Dedifferentiated amniotic fluid mesenchymal stem cell (primary cell): ENCODE measurements at regions not wholly inside any gene's neighbourhood (a gene's known extent, or its start where the extent isn't known, plus 50 kb on each side); places are given as distances from the start of the nearest gene placed in this dataset.
A peak's percentile ranks its signal among the peaks of the same experiment; 100 is the strongest.

Experiments
- DNase-seq: peaks from one replicate; pipeline ENCODE4 v3.0.0-alpha.2; 2016; ENCODE audit errors: extremely low spot score

- peak; percentile 68 for DNase-seq
Observed at GRCh38 chr15:39301589-39301999, 279.3 kb upstream of the THBS1 start.

- no peak for DNase-seq
Observed at GRCh38 chr15:39302936-39303335, 277.9 kb upstream of the THBS1 start.

GRCh38 chr15:39304201-39304841 is 276.6 kb upstream of the THBS1 start:
- peak; percentile 85 for DNase-seq

GRCh38 chr15:39304931-39305728 is 275.7 kb upstream of the THBS1 start:
- DNase-seq = no peak

GRCh38 chr15:39310633-39311032 is 270.2 kb upstream of the THBS1 start:
- no peak for DNase-seq

- no peak for DNase-seq
Observed at GRCh38 chr15:39312984-39313383, 267.9 kb upstream of the THBS1 start.

GRCh38 chr15:39313467-39313866 is 267.4 kb upstream of the THBS1 start:
- DNase-seq = no peak

- no peak for DNase-seq
Observed at GRCh38 chr15:39313881-39314280, 267.0 kb upstream of the THBS1 start.

GRCh38 chr15:39315206-39315850 is 265.6 kb upstream of the THBS1 start:
- no peak for DNase-seq

- no peak for DNase-seq
Observed at GRCh38 chr15:39317225-39317624, 263.7 kb upstream of the THBS1 start.

- DNase-seq = no peak
Observed at GRCh38 chr15:39318231-39318630, 262.6 kb upstream of the THBS1 start.

- no peak for DNase-seq
Observed at GRCh38 chr15:39320355-39320754, 260.5 kb upstream of the THBS1 start.

GRCh38 chr15:39320886-39321285 is 260.0 kb upstream of the THBS1 start:
- DNase-seq = no peak

- DNase-seq = peak; percentile 71
Observed at GRCh38 chr15:39321977-39322376, 258.9 kb upstream of the THBS1 start.

GRCh38 chr15:39323157-39323556 is 257.7 kb upstream of the THBS1 start:
- DNase-seq = no peak

GRCh38 chr15:39323706-39324105 is 257.2 kb upstream of the THBS1 start:
- no peak for DNase-seq

- DNase-seq = no peak
Observed at GRCh38 chr15:39326306-39326975, 254.4 kb upstream of the THBS1 start.

- no peak for DNase-seq
Observed at GRCh38 chr15:39327005-39327730, 253.7 kb upstream of the THBS1 start.

GRCh38 chr15:39330061-39330460 is 250.8 kb upstream of the THBS1 start:
- no peak for DNase-seq

- DNase-seq = no peak
Observed at GRCh38 chr15:39331584-39331983, 249.3 kb upstream of the THBS1 start.

GRCh38 chr15:39332846-39333245 is 248.0 kb upstream of the THBS1 start:
- DNase-seq = no peak

- DNase-seq = no peak
Observed at GRCh38 chr15:39333393-39333792, 247.5 kb upstream of the THBS1 start.
